PC-3 (cell line): ENCODE measurements at regions not wholly inside any gene's neighbourhood (a gene's known extent, or its start where the extent isn't known, plus 50 kb on each side); places are given as distances from the start of the nearest gene placed in this dataset.

Experiments
- ATAC-seq: fragments of 200-7000 bp; cut with Tn5 transposase; 2 replicates; pipeline ENCODE4 v1.9.1; 2020; ENCODE audit warnings: mild to moderate bottlenecking, moderate library complexity
- BruUV-seq: library from RNA; stranded (reverse); fragments of 400-500 nt; replicated peaks from 2 replicates; lab custom pipeline; 2021; lab: Mats Ljungman, UMichigan
- CTCF ChIA-PET: fragments of 300-600 bp; sonication (Branson Sonifier 250); formaldehyde crosslinking; loops from one replicate; lab custom pipeline; 2022; ENCODE audit warnings: antibody characterized with exemption; lab: Charles Lee
- POLR2A ChIA-PET: fragments of 300-600 bp; sonication (Branson Sonifier 250); formaldehyde crosslinking; loops from one replicate; lab custom pipeline; 2022; ENCODE audit warnings: antibody characterized with exemption; ENCODE audit not compliant: unreplicated experiment; lab: Charles Lee
- DNase-seq: peaks from one replicate; pipeline ENCODE4 v3.0.0-alpha.2; 2015
- H2AFZ ChIP-seq: fragments of 300-600 bp; sonication (generic); 2 replicates; pipeline ENCODE4 v1.6.0; 2016; ENCODE audit warnings: antibody characterized with exemption, low read length
- H3F3A ChIP-seq: fragments of 300-600 bp; sonication (generic); one replicate; pipeline ENCODE4 v1.6.0; 2017; ENCODE audit warnings: antibody characterized with exemption, low read length, control low read depth, mild to moderate bottlenecking; ENCODE audit not compliant: unreplicated experiment
- H3K27ac ChIP-seq: fragments of 300-600 bp; sonication (generic); 2 replicates; pipeline ENCODE4 v1.5.1; 2016; ENCODE audit warnings: mild to moderate bottlenecking, low read length
- H3K27me3 ChIP-seq: fragments of 300-600 bp; sonication (generic); 2 replicates; pipeline ENCODE4 v1.6.1; 2016; ENCODE audit warnings: low read length, mixed read lengths
- H3K36me3 ChIP-seq: fragments of 300-600 bp; sonication (generic); 2 replicates; pipeline ENCODE4 v1.6.1; 2016; ENCODE audit warnings: low read depth, mixed run types, low read length, mixed read lengths
- H3K4me1 ChIP-seq: fragments of 300-600 bp; sonication (generic); 2 replicates; pipeline ENCODE4 v1.5.1; 2016; ENCODE audit warnings: low read length; ENCODE audit not compliant: insufficient read depth
- H3K4me2 ChIP-seq: fragments of 300-600 bp; sonication (generic); 2 replicates; pipeline ENCODE4 v1.6.0; 2016; ENCODE audit warnings: low read length
- H3K4me3 ChIP-seq: fragments of 300-600 bp; sonication (generic); 2 replicates; pipeline ENCODE4 v1.5.1; 2016; ENCODE audit warnings: mild to moderate bottlenecking, low read length, mixed read lengths
- H3K79me2 ChIP-seq: fragments of 300-600 bp; sonication (generic); 2 replicates; pipeline ENCODE4 v1.6.1; 2017; ENCODE audit warnings: low read length, mixed read lengths
- H3K9ac ChIP-seq: fragments of 300-600 bp; sonication (generic); 2 replicates; pipeline ENCODE4 v1.6.0; 2016; ENCODE audit warnings: mild to moderate bottlenecking, low read length
- H3K9me2 ChIP-seq: fragments of 300-600 bp; sonication (generic); replicated peaks from 2 replicates; pipeline ENCODE4 v1.6.1; 2016; ENCODE audit warnings: mixed run types, low read length, mixed read lengths
- H3K9me3 ChIP-seq: fragments of 300-600 bp; sonication (generic); 2 replicates; pipeline ENCODE4 v1.6.1; 2016; ENCODE audit warnings: low read length, mixed read lengths
- H4K20me1 ChIP-seq: fragments of 300-600 bp; sonication (generic); 2 replicates; pipeline ENCODE4 v1.6.1; 2016; ENCODE audit warnings: low read length, mixed read lengths
- EZH2 ChIP-seq: fragments of 300-600 bp; sonication (generic); IDR thresholded peaks from one replicate; pipeline ENCODE4 v1.6.1; 2017; ENCODE audit warnings: antibody characterized with exemption, mild to moderate bottlenecking, low read length; ENCODE audit not compliant: unreplicated experiment
- EZH2phosphoT487 ChIP-seq: fragments of 300-600 bp; sonication (generic); IDR thresholded peaks from 2 replicates; pipeline ENCODE4 v1.6.1; 2018; ENCODE audit warnings: mild to moderate bottlenecking, antibody characterized with exemption, low read length, borderline replicate concordance
- intact Hi-C: fragments of 100-400 bp; cut with micrococcal nuclease; formaldehyde crosslinking; loops from 2 replicates; pipeline ENCODE4 v1.9.0; 2023
- TF ChIP-seq, protein P1 (sequence below): fragments of 300-600 bp; sonication (generic); conservative IDR thresholded peaks from 2 replicates; pipeline ENCODE4 v1.5.1; 2017; ENCODE audit warnings: antibody characterized with exemption, low read depth, mild to moderate bottlenecking, low read length

GRCh38 chr3:115415246-115415996, 207.9 kb upstream of the GAP43 start:
- H3K79me2 ChIP-seq, result no peaks in the 10 kb centered on the region
- no TSS peak for BruUV-seq
- TF ChIP-seq EZH2 (no peak), EZH2phosphoT487 (no peak)
- TF ChIP-seq, protein P1, sequence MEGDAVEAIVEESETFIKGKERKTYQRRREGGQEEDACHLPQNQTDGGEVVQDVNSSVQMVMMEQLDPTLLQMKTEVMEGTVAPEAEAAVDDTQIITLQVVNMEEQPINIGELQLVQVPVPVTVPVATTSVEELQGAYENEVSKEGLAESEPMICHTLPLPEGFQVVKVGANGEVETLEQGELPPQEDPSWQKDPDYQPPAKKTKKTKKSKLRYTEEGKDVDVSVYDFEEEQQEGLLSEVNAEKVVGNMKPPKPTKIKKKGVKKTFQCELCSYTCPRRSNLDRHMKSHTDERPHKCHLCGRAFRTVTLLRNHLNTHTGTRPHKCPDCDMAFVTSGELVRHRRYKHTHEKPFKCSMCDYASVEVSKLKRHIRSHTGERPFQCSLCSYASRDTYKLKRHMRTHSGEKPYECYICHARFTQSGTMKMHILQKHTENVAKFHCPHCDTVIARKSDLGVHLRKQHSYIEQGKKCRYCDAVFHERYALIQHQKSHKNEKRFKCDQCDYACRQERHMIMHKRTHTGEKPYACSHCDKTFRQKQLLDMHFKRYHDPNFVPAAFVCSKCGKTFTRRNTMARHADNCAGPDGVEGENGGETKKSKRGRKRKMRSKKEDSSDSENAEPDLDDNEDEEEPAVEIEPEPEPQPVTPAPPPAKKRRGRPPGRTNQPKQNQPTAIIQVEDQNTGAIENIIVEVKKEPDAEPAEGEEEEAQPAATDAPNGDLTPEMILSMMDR, result no peak
- H3F3A ChIP-seq, result no peaks in the 10 kb centered on the region
- no peaks in the 10 kb centered on the region for H4K20me1 ChIP-seq
- H3K27ac ChIP-seq, result no peak overlapping the region
- ATAC-seq (no peak), DNase-seq (no peak)
- no peak overlapping the region for H3K4me2 ChIP-seq
- no peak overlapping the region for H2AFZ ChIP-seq
- no peak overlapping the region for H3K9ac ChIP-seq
- no peaks in the 10 kb centered on the region for H3K36me3 ChIP-seq
- ChIA-PET POLR2A (no interaction called here), CTCF (no interaction called here)
- H3K9me2 ChIP-seq, result no peaks in the 10 kb centered on the region
- intact Hi-C loops, result no loop called here
- H3K4me3 ChIP-seq, result no peak overlapping the region
- H3K27me3 ChIP-seq, result peaks cover 7% of the 10 kb centered on the region; the same call in 1 of the 2 replicates
- no peaks in the 10 kb centered on the region for H3K9me3 ChIP-seq
- no peaks in the 10 kb centered on the region for H3K4me1 ChIP-seq

DNA sequence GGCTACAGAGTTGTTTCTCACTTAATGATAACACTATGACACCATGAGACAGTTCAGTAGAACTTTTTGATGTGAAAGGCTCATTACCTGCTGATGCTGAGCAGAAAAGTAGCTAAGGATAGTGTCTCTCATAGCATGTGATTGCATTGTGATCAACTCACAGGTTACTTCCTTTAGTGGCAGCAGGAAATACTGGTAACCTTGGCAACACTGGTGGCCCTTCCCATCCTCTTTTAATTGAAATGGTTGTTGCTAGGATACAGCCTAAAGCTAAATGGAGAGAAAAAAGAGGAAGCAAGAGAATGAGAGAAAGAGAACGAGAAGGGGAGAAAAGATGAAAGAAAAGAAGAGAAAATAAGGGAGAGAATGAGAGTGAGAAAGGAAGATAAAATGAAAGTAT, 204.7 kb upstream of the GAP43 start:
- no peaks in the 10 kb centered on the region for H3K79me2 ChIP-seq
- no peaks in the 10 kb centered on the region for H3K4me1 ChIP-seq
- no TSS peak for BruUV-seq
- no peak overlapping the region for H3K4me2 ChIP-seq
- peaks cover 7% of the 10 kb centered on the region; the same call in 1 of the 2 replicates for H3K27me3 ChIP-seq
- ATAC-seq (no peak), DNase-seq (no peak)
- POLR2A ChIA-PET, result no interaction called here
- intact Hi-C loops, result no loop called here
- H3K36me3 ChIP-seq, result no peaks in the 10 kb centered on the region
- H3K9me2 ChIP-seq, result no peaks in the 10 kb centered on the region
- no peak overlapping the region for H3K9ac ChIP-seq
- H4K20me1 ChIP-seq, result no peaks in the 10 kb centered on the region
- no peak overlapping the region for H2AFZ ChIP-seq
- H3F3A ChIP-seq, result no peaks in the 10 kb centered on the region
- no peak overlapping the region for H3K27ac ChIP-seq
- CTCF ChIA-PET, result no interaction called here
- TF ChIP-seq, protein P1, result no peak
- no peak for TF ChIP-seq EZH2phosphoT487
- TF ChIP-seq EZH2, result no peak
- no peak overlapping the region for H3K4me3 ChIP-seq
- no peaks in the 10 kb centered on the region for H3K9me3 ChIP-seq

- intact Hi-C loops, result no loop called here
- Histone ChIP-seq H3F3A (no peaks in the 10 kb centered on the region), H4K20me1 (no peaks in the 10 kb centered on the region), H3K4me3 (no peak overlapping the region), H3K79me2 (no peaks in the 10 kb centered on the region), H2AFZ (no peak overlapping the region), H3K9ac (no peak overlapping the region), H3K27me3 (peaks cover 7% of the 10 kb centered on the region; the same call in 1 of the 2 replicates), H3K4me2 (no peak overlapping the region), H3K36me3 (no peaks in the 10 kb centered on the region), H3K9me3 (no peaks in the 10 kb centered on the region), H3K4me1 (no peaks in the 10 kb centered on the region), H3K27ac (no peak overlapping the region), H3K9me2 (no peaks in the 10 kb centered on the region)
- DNase-seq (no peak), ATAC-seq (no peak)
- CTCF ChIA-PET, result no interaction called here
- no TSS peak for BruUV-seq
- POLR2A ChIA-PET, result no interaction called here
- TF ChIP-seq, protein P1, result no peak
- TF ChIP-seq EZH2 (no peak), EZH2phosphoT487 (no peak)
These were observed 203.2 kb upstream of the GAP43 start for GRCh38 chr3:115420086-115420485.
